Mesenchymal stem cell (in vitro differentiated cells and primary cell): ENCODE measurements at regions not wholly inside any gene's neighbourhood (a gene's known extent, or its start where the extent isn't known, plus 50 kb on each side); places are given as distances from the start of the nearest gene placed in this dataset.

Experiments
- DNase-seq: peaks from one replicate; pipeline ENCODE4 v3.0.0-alpha.2; 2013
- H2AFZ ChIP-seq: one replicate; pipeline ENCODE4 v1.6.1; 2013; ENCODE audit warnings: low read depth, mild to moderate bottlenecking, control low read depth, inconsistent platforms, low read length, moderate library complexity
- H2AK5ac ChIP-seq: 2 replicates; pipeline ENCODE4 v1.6.1; 2013; ENCODE audit warnings: low read length, moderate library complexity, mild to moderate bottlenecking, inconsistent platforms; ENCODE audit not compliant: severe bottlenecking
- H2BK120ac ChIP-seq: one replicate; pipeline ENCODE4 v1.6.1; 2013; ENCODE audit warnings: low read depth, mild to moderate bottlenecking, inconsistent platforms, low read length, moderate library complexity
- H2BK12ac ChIP-seq, 2 experiments: one replicate each; pipeline ENCODE4 v1.6.1; 2013; ENCODE audit warnings: inconsistent platforms in 2 of 2, low read length in 2 of 2, mild to moderate bottlenecking in 2 of 2, moderate library complexity in 2 of 2, control low read depth in 1 of 2
- H2BK15ac ChIP-seq: one replicate; pipeline ENCODE4 v1.6.1; 2013; ENCODE audit warnings: mild to moderate bottlenecking, low read depth, inconsistent platforms; ENCODE audit not compliant: poor library complexity, severe bottlenecking
- H2BK5ac ChIP-seq: 2 replicates; pipeline ENCODE4 v1.6.1; 2013; ENCODE audit warnings: low read depth, mild to moderate bottlenecking, low read length, control low read depth, inconsistent platforms; ENCODE audit not compliant: poor library complexity, severe bottlenecking
- H3K14ac ChIP-seq, 2 experiments: one replicate each; pipeline ENCODE4 v1.6.1; 2013; ENCODE audit warnings: inconsistent platforms in 2 of 2, low read length in 2 of 2, control low read depth in 1 of 2, mild to moderate bottlenecking in 1 of 2, moderate library complexity in 1 of 2
- H3K18ac ChIP-seq, 2 experiments: one replicate each; pipeline ENCODE4 v1.6.1; 2013; ENCODE audit warnings: inconsistent platforms in 2 of 2, low read length in 2 of 2, control low read depth in 1 of 2, low read depth in 1 of 2, mild to moderate bottlenecking in 1 of 2
- H3K23ac ChIP-seq, 2 experiments: one replicate each; pipeline ENCODE4 v1.6.1; 2013; ENCODE audit warnings: inconsistent platforms in 2 of 2, low read length in 2 of 2, mild to moderate bottlenecking in 2 of 2, moderate library complexity in 2 of 2, control low read depth in 1 of 2
- H3K27ac ChIP-seq: 2 replicates; pipeline ENCODE4 v1.5.1; 2013; ENCODE audit warnings: mild to moderate bottlenecking, moderate library complexity, low read length, control low read depth, inconsistent platforms; ENCODE audit not compliant: poor library complexity, severe bottlenecking
- H3K27me3 ChIP-seq, 2 experiments: 2 replicates each; pipeline versions ENCODE4 v1.6.1 to v1.7.0; 2013; ENCODE audit warnings: low read length in 2 of 2, mild to moderate bottlenecking in 2 of 2, moderate library complexity in 2 of 2, control low read depth in 1 of 2, inconsistent platforms in 1 of 2; ENCODE audit not compliant: control insufficient read depth in 1 of 2, insufficient read depth in 1 of 2
- H3K36me3 ChIP-seq, 2 experiments: 2 replicates each; pipeline versions ENCODE4 v1.6.1 to v1.7.0; 2013; ENCODE audit warnings: low read length in 2 of 2, control low read depth in 1 of 2, inconsistent platforms in 1 of 2, low read depth in 1 of 2, mild to moderate bottlenecking in 1 of 2; ENCODE audit not compliant: insufficient read depth in 2 of 2, control insufficient read depth in 1 of 2
- H3K4ac ChIP-seq, 2 experiments: one replicate each; pipeline ENCODE4 v1.6.1; 2013; ENCODE audit warnings: inconsistent platforms in 2 of 2, low read length in 2 of 2, mild to moderate bottlenecking in 2 of 2, moderate library complexity in 2 of 2, control low read depth in 1 of 2, low read depth in 1 of 2
- H3K4me1 ChIP-seq: 2 replicates; pipeline ENCODE4 v1.6.1; 2013; ENCODE audit warnings: low read depth, low read length, control low read depth; ENCODE audit not compliant: control insufficient read depth, insufficient read depth
- H3K4me2 ChIP-seq: 2 replicates; pipeline ENCODE4 v1.6.1; 2013; ENCODE audit warnings: low read length, mild to moderate bottlenecking, inconsistent platforms; ENCODE audit not compliant: poor library complexity, severe bottlenecking
- H3K4me3 ChIP-seq, 2 experiments: 2 replicates each; pipeline versions ENCODE4 v1.5.1 to v1.7.0; 2013; ENCODE audit warnings: low read length in 2 of 2, mild to moderate bottlenecking in 2 of 2, control low read depth in 1 of 2, low read depth in 1 of 2; ENCODE audit not compliant: insufficient read depth in 1 of 2
- H3K79me1 ChIP-seq: replicated peaks from 2 replicates; pipeline ENCODE4 v1.6.1; 2013; ENCODE audit warnings: mild to moderate bottlenecking, control low read depth, low read length, inconsistent platforms; ENCODE audit not compliant: poor library complexity, severe bottlenecking
- H3K9ac ChIP-seq: 2 replicates; pipeline ENCODE4 v1.7.0; 2013; ENCODE audit warnings: mild to moderate bottlenecking, low read length, moderate library complexity
- H3K9me3 ChIP-seq: 2 replicates; pipeline ENCODE4 v1.7.0; 2013; ENCODE audit warnings: mild to moderate bottlenecking, low read length; ENCODE audit not compliant: control insufficient read depth
- H4K8ac ChIP-seq: one replicate; pipeline ENCODE4 v1.6.1; 2013; ENCODE audit warnings: inconsistent platforms, mild to moderate bottlenecking, low read length, moderate library complexity
- H4K91ac ChIP-seq: one replicate; pipeline ENCODE4 v1.6.1; 2013; ENCODE audit warnings: mild to moderate bottlenecking, low read length, inconsistent platforms
- WGBS: methylation state at CpG from one replicate; pipeline ENCODE4 v1.1.7; 2013; ENCODE audit warnings: mixed read lengths; 5-methylcytosine and 5-hydroxymethylcytosine counted together

- H3K9ac ChIP-seq, result no peak overlapping the region
- peak overlapping the region; percentile 46 for H3K27ac ChIP-seq
- H2BK12ac ChIP-seq, result no peak overlapping the region
- no peak overlapping the region for H2BK120ac ChIP-seq
- H3K18ac ChIP-seq, result no peak overlapping the region
- H3K4me1 ChIP-seq, result peaks cover 1% of the 10 kb centered on the region
- no peak overlapping the region for H3K4me3 ChIP-seq
- no peaks in the 10 kb centered on the region for H3K27me3 ChIP-seq
- peak; percentile 59 for DNase-seq
- H2BK15ac ChIP-seq, result no peak overlapping the region
- H3K36me3 ChIP-seq, result no peaks in the 10 kb centered on the region
- no peak overlapping the region for H2BK5ac ChIP-seq
- 64% methylated on average over 2 of the region's 2 CpGs for WGBS
- no peak overlapping the region for H2AFZ ChIP-seq
- H4K91ac ChIP-seq, result no peak overlapping the region
- H4K8ac ChIP-seq, result no peak overlapping the region
- no peak overlapping the region for H3K14ac ChIP-seq
- no peak overlapping the region for H3K23ac ChIP-seq
- H3K79me1 ChIP-seq, result no peaks in the 10 kb centered on the region
- no peak overlapping the region for H2AK5ac ChIP-seq
- H3K4me2 ChIP-seq, result no peak overlapping the region
- H3K4ac ChIP-seq, result no peak overlapping the region
- H3K9me3 ChIP-seq, result no peaks in the 10 kb centered on the region
Measured at GRCh38 chr13:68099631-68100030, 869.5 kb upstream of the PCDH9 start.

GRCh38 chr13:68081061-68081460 is 850.9 kb upstream of the PCDH9 start:
- Histone ChIP-seq H3K9ac (no peak overlapping the region), H3K4me2 (no peak overlapping the region), H3K14ac (no peak overlapping the region), H2BK12ac (no peak overlapping the region), H2BK15ac (no peak overlapping the region), H4K8ac (no peak overlapping the region), H3K27ac (no peak overlapping the region), H3K27me3 (no peaks in the 10 kb centered on the region), H3K9me3 (no peaks in the 10 kb centered on the region), H3K4me3 (no peak overlapping the region), H2BK120ac (no peak overlapping the region), H3K79me1 (no peaks in the 10 kb centered on the region), H3K36me3 (no peaks in the 10 kb centered on the region), H2AK5ac (no peak overlapping the region), H4K91ac (no peak overlapping the region), H3K23ac (no peak overlapping the region), H3K4me1 (no peaks in the 10 kb centered on the region), H3K18ac (no peak overlapping the region), H3K4ac (no peak overlapping the region), H2AFZ (no peak overlapping the region), H2BK5ac (no peak overlapping the region)
- 88% methylated on average over 1 of the region's 2 CpGs for WGBS
- no peak for DNase-seq

- no peaks in the 10 kb centered on the region for H3K79me1 ChIP-seq
- no peak overlapping the region for H2BK5ac ChIP-seq
- no peak overlapping the region for H3K4me2 ChIP-seq
- no peak overlapping the region for H2AK5ac ChIP-seq
- no peak overlapping the region for H2BK120ac ChIP-seq
- H3K4me3 ChIP-seq, result no peak overlapping the region
- H2BK15ac ChIP-seq, result no peak overlapping the region
- 43% methylated on average over 1 of the region's 1 CpG for WGBS
- no peak overlapping the region for H3K14ac ChIP-seq
- H2AFZ ChIP-seq, result no peak overlapping the region
- no peak overlapping the region for H3K23ac ChIP-seq
- H3K4me1 ChIP-seq, result no peaks in the 10 kb centered on the region
- H3K27ac ChIP-seq, result no peak overlapping the region
- no peak overlapping the region for H4K8ac ChIP-seq
- no peaks in the 10 kb centered on the region for H3K36me3 ChIP-seq
- H3K9ac ChIP-seq, result no peak overlapping the region
- H2BK12ac ChIP-seq, result no peak overlapping the region
- no peak overlapping the region for H3K4ac ChIP-seq
- H4K91ac ChIP-seq, result no peak overlapping the region
- H3K18ac ChIP-seq, result no peak overlapping the region
- no peaks in the 10 kb centered on the region for H3K27me3 ChIP-seq
- peak; percentile 48 for DNase-seq
- H3K9me3 ChIP-seq, result no peaks in the 10 kb centered on the region
Measured at GRCh38 chr13:68078874-68079273, 848.7 kb upstream of the PCDH9 start.

GRCh38 chr13:68078469-68078868 is 848.3 kb upstream of the PCDH9 start:
- Histone ChIP-seq H3K4me3 (no peak overlapping the region), H4K8ac (no peak overlapping the region), H3K4me2 (no peak overlapping the region), H4K91ac (no peak overlapping the region), H3K9ac (no peak overlapping the region), H3K4me1 (no peaks in the 10 kb centered on the region), H3K27me3 (no peaks in the 10 kb centered on the region), H3K9me3 (no peaks in the 10 kb centered on the region), H2BK12ac (no peak overlapping the region), H2BK15ac (no peak overlapping the region), H3K36me3 (no peaks in the 10 kb centered on the region), H2AK5ac (no peak overlapping the region), H2BK120ac (no peak overlapping the region), H3K14ac (no peak overlapping the region), H3K79me1 (no peaks in the 10 kb centered on the region), H3K4ac (no peak overlapping the region), H2AFZ (no peak overlapping the region), H3K23ac (no peak overlapping the region), H3K27ac (no peak overlapping the region), H3K18ac (no peak overlapping the region), H2BK5ac (no peak overlapping the region)
- DNase-seq, result no peak
- 100% methylated on average over 1 of the region's 2 CpGs for WGBS
